Neuronal stem cell (in vitro differentiated cells): ENCODE measurements at regions not wholly inside any gene's neighbourhood (a gene's known extent, or its start where the extent isn't known, plus 50 kb on each side); places are given as distances from the start of the nearest gene placed in this dataset.

Experiments
- DNase-seq: peaks from one replicate; pipeline ENCODE4 v3.0.0-alpha.2; 2013; ENCODE audit warnings: low spot score
- H2AFZ ChIP-seq: one replicate; pipeline ENCODE4 v1.6.1; 2013; ENCODE audit warnings: mild to moderate bottlenecking, low read length, inconsistent platforms
- H2AK5ac ChIP-seq: 2 replicates; pipeline ENCODE4 v1.6.1; 2013; ENCODE audit warnings: low read depth, mild to moderate bottlenecking, inconsistent platforms, low read length, moderate library complexity, mixed read lengths
- H2BK120ac ChIP-seq: 2 replicates; pipeline ENCODE4 v1.6.1; 2013; ENCODE audit warnings: low read depth, mild to moderate bottlenecking, inconsistent platforms, low read length, moderate library complexity, mixed read lengths
- H2BK12ac ChIP-seq: one replicate; pipeline ENCODE4 v1.6.1; 2013; ENCODE audit warnings: low read length, inconsistent platforms
- H2BK15ac ChIP-seq: 2 replicates; pipeline ENCODE4 v1.6.1; 2013; ENCODE audit warnings: mild to moderate bottlenecking, low read length, inconsistent platforms, mixed read lengths
- H2BK5ac ChIP-seq: one replicate; pipeline ENCODE4 v1.6.1; 2013; ENCODE audit warnings: inconsistent platforms, mild to moderate bottlenecking, low read length, moderate library complexity
- H3K14ac ChIP-seq: one replicate; pipeline ENCODE4 v1.6.1; 2013; ENCODE audit warnings: low read length, inconsistent platforms
- H3K18ac ChIP-seq: 2 replicates; pipeline ENCODE4 v1.6.1; 2013; ENCODE audit warnings: low read length, inconsistent platforms
- H3K23ac ChIP-seq: 2 replicates; pipeline ENCODE4 v1.6.1; 2013; ENCODE audit warnings: low read depth, mild to moderate bottlenecking, mixed read lengths, low read length, inconsistent platforms; ENCODE audit not compliant: poor library complexity
- H3K27ac ChIP-seq: replicated peaks from 3 replicates; pipeline ENCODE4 v1.5.1; 2013; ENCODE audit warnings: low read length, inconsistent platforms
- H3K27me3 ChIP-seq, 3 experiments: 2 replicates each; pipeline ENCODE4 v1.6.1; 2013; ENCODE audit warnings: low read length in 3 of 3, mild to moderate bottlenecking in 2 of 3, inconsistent platforms in 1 of 3, low read depth in 1 of 3, mixed read lengths in 1 of 3, moderate library complexity in 1 of 3; ENCODE audit not compliant: control insufficient read depth in 3 of 3, insufficient read depth in 3 of 3
- H3K36me3 ChIP-seq, 2 donors: replicated peaks in 1 of 2; 2 replicates each; pipeline ENCODE4 v1.6.1; 2013; ENCODE audit warnings: low read length in 2 of 2; ENCODE audit not compliant: control insufficient read depth in 2 of 2, insufficient read depth in 2 of 2
- H3K4ac ChIP-seq: 2 replicates; pipeline ENCODE4 v1.6.1; 2013; ENCODE audit warnings: inconsistent platforms, mild to moderate bottlenecking, low read length, moderate library complexity
- H3K4me1 ChIP-seq, 2 donors: 1 replicate in 1 of 2; 2 replicates in 1 of 2; pipeline ENCODE4 v1.6.1; 2013; ENCODE audit warnings: low read length in 2 of 2, low read depth in 1 of 2; ENCODE audit not compliant: control insufficient read depth in 2 of 2, insufficient read depth in 1 of 2
- H3K4me2 ChIP-seq: one replicate; pipeline ENCODE4 v1.6.1; 2013; ENCODE audit warnings: mild to moderate bottlenecking, low read length, inconsistent platforms; ENCODE audit not compliant: insufficient read depth, poor library complexity, severe bottlenecking
- H3K4me3 ChIP-seq, 2 donors: 2 replicates each; pipeline ENCODE4 v1.5.1; 2013; ENCODE audit warnings: low read length in 2 of 2, mild to moderate bottlenecking in 2 of 2, inconsistent platforms in 1 of 2, moderate library complexity in 1 of 2
- H3K79me1 ChIP-seq: one replicate; pipeline ENCODE4 v1.6.1; 2013; ENCODE audit warnings: low read depth, mild to moderate bottlenecking, inconsistent platforms, low read length, moderate library complexity
- H3K9ac ChIP-seq: one replicate; pipeline ENCODE4 v1.6.1; 2013; ENCODE audit warnings: mild to moderate bottlenecking, low read depth, low read length, inconsistent platforms; ENCODE audit not compliant: poor library complexity
- H3K9me3 ChIP-seq, 2 donors: replicated peaks in 1 of 2; 2 replicates each; pipeline versions ENCODE3 to v1.6.1; 2013; ENCODE audit warnings: low read length in 2 of 2, mild to moderate bottlenecking in 2 of 2, inconsistent platforms in 1 of 2, low read depth in 1 of 2, mixed read lengths in 1 of 2, moderate library complexity in 1 of 2; ENCODE audit not compliant: control insufficient read depth in 2 of 2, insufficient read depth in 1 of 2
- H4K8ac ChIP-seq: one replicate; pipeline ENCODE4 v1.6.1; 2013; ENCODE audit warnings: low read depth, mild to moderate bottlenecking, inconsistent platforms, low read length, moderate library complexity
- H4K91ac ChIP-seq: one replicate; pipeline ENCODE4 v1.6.1; 2013; ENCODE audit warnings: low read length, low read depth, mild to moderate bottlenecking, inconsistent platforms; ENCODE audit not compliant: poor library complexity
- WGBS, 2 donors: extraction: QIAGEN DNeasy Blood & Tissue Kit; methylation state at CpG; one replicate each; pipeline ENCODE4 v1.1.7; 2013; ENCODE audit warnings: missing lambda C conversion rate in 2 of 2, mixed read lengths in 1 of 2; ENCODE audit not compliant: insufficient read length in 2 of 2, insufficient replicate concordance in 1 of 2; ENCODE audit errors: extremely low coverage in 2 of 2; 5-methylcytosine and 5-hydroxymethylcytosine counted together

- peaks cover 3 to 17% of the 10 kb centered on the region in 2 donors for H3K4me1 ChIP-seq
- no peak overlapping the region for H3K4me3 ChIP-seq
- no peak overlapping the region for H3K4ac ChIP-seq
- H2BK12ac ChIP-seq, result no peak overlapping the region
- H4K91ac ChIP-seq, result no peak overlapping the region
- no peaks in the 10 kb centered on the region for H3K9me3 ChIP-seq
- no peak overlapping the region for H3K4me2 ChIP-seq
- no peak overlapping the region for H3K18ac ChIP-seq
- H3K27me3 ChIP-seq, result no peaks in the 10 kb centered on the region
- H3K14ac ChIP-seq, result no peak overlapping the region
- H2BK5ac ChIP-seq, result no peak overlapping the region
- H2BK120ac ChIP-seq, result no peak overlapping the region
- no CpG with 5 or more reads among the region's 5 CpGs for WGBS, 2 donors
- H3K27ac ChIP-seq, result no peak overlapping the region
- H3K23ac ChIP-seq, result no peak overlapping the region
- no peak for DNase-seq
- H3K9ac ChIP-seq, result no peak overlapping the region
- H3K36me3 ChIP-seq, result no peaks in the 10 kb centered on the region
- no peak overlapping the region for H4K8ac ChIP-seq
- H2AK5ac ChIP-seq, result no peak overlapping the region
- H2AFZ ChIP-seq, result peak overlapping the region; percentile 1
- no peak overlapping the region for H2BK15ac ChIP-seq
- H3K79me1 ChIP-seq, result no peaks in the 10 kb centered on the region
Observed at GRCh38 chr5:9947944-9948343, 301.7 kb downstream of the ATPSCKMT start.

GRCh38 chr5:9947225-9947714 is 302.4 kb downstream of the ATPSCKMT start:
- Histone ChIP-seq H3K36me3 (no peaks in the 10 kb centered on the region), H3K9ac (no peak overlapping the region), H3K23ac (no peak overlapping the region), H2BK5ac (no peak overlapping the region), H3K4me1 (peaks cover 3 to 17% of the 10 kb centered on the region in 2 donors), H4K8ac (no peak overlapping the region), H3K4me3 (no peak overlapping the region), H3K4me2 (no peak overlapping the region), H3K27me3 (no peaks in the 10 kb centered on the region), H4K91ac (no peak overlapping the region), H3K14ac (no peak overlapping the region), H2AFZ (peak overlapping the region; percentile 1), H2BK15ac (no peak overlapping the region), H2BK120ac (no peak overlapping the region), H3K27ac (no peak overlapping the region), H3K79me1 (no peaks in the 10 kb centered on the region), H2AK5ac (no peak overlapping the region), H2BK12ac (no peak overlapping the region), H3K18ac (no peak overlapping the region), H3K4ac (no peak overlapping the region), H3K9me3 (no peaks in the 10 kb centered on the region)
- no CpG with 5 or more reads among the region's 6 CpGs for WGBS, 2 donors
- DNase-seq, result no peak

GRCh38 chr5:9932770-9933169 is 302.6 kb upstream of the TAS2R1 start:
- Histone ChIP-seq H2AFZ (no peak overlapping the region), H3K4me1 (peaks cover 0 to 3% of the 10 kb centered on the region in 2 donors), H4K8ac (no peak overlapping the region), H2BK5ac (no peak overlapping the region), H3K23ac (no peak overlapping the region), H2BK12ac (no peak overlapping the region), H3K4me2 (no peak overlapping the region), H3K4ac (no peak overlapping the region), H3K27ac (no peak overlapping the region), H3K79me1 (no peaks in the 10 kb centered on the region), H2AK5ac (no peak overlapping the region), H3K9me3 (no peaks in the 10 kb centered on the region), H3K4me3 (no peak overlapping the region), H3K27me3 (no peaks in the 10 kb centered on the region), H2BK15ac (no peak overlapping the region), H3K36me3 (no peaks in the 10 kb centered on the region), H4K91ac (no peak overlapping the region), H2BK120ac (no peak overlapping the region), H3K18ac (no peak overlapping the region), H3K9ac (no peak overlapping the region), H3K14ac (no peak overlapping the region)
- no peak for DNase-seq

- no peak overlapping the region for H3K4me3 ChIP-seq
- H4K8ac ChIP-seq, result no peak overlapping the region
- no peaks in the 10 kb centered on the region for H3K27me3 ChIP-seq
- no peak overlapping the region for H3K14ac ChIP-seq
- no peak for DNase-seq
- H2AFZ ChIP-seq, result no peak overlapping the region
- H3K4ac ChIP-seq, result no peak overlapping the region
- no peaks in the 10 kb centered on the region for H3K79me1 ChIP-seq
- no peak overlapping the region for H2BK15ac ChIP-seq
- no peak overlapping the region for H4K91ac ChIP-seq
- no CpG with 5 or more reads among the region's 10 CpGs for WGBS, 2 donors
- H3K27ac ChIP-seq, result no peak overlapping the region
- no peak overlapping the region for H3K9ac ChIP-seq
- H3K9me3 ChIP-seq, result no peaks in the 10 kb centered on the region
- H2BK120ac ChIP-seq, result no peak overlapping the region
- H3K4me2 ChIP-seq, result no peak overlapping the region
- H2BK5ac ChIP-seq, result no peak overlapping the region
- no peaks in the 10 kb centered on the region for H3K36me3 ChIP-seq
- H3K18ac ChIP-seq, result no peak overlapping the region
- H2BK12ac ChIP-seq, result no peak overlapping the region
- H3K23ac ChIP-seq, result no peak overlapping the region
- peaks cover 0 to 6% of the 10 kb centered on the region in 2 donors for H3K4me1 ChIP-seq
- no peak overlapping the region for H2AK5ac ChIP-seq
Observed at GRCh38 chr5:9930156-9930555, 300.0 kb upstream of the TAS2R1 start.
